ENCODE measurements at regions not wholly inside any gene's neighbourhood (a gene's known extent, or its start where the extent isn't known, plus 50 kb on each side); places are given as distances from the start of the nearest gene placed in this dataset.

GRCh38 chr12:84738481-84738972 lies 174.1 kb downstream of the SLC6A15 start:
- DNase-seq (ENCODE audit: low spot score, unreplicated experiment) = no peak
- no peaks in the 10 kb centered on the region for H3K4me1 Mint-ChIP-seq (ENCODE audit: low read depth)
- no peak overlapping the region for H3K27ac Mint-ChIP-seq
- no peaks in the 10 kb centered on the region for H3K9me3 Mint-ChIP-seq (ENCODE audit: low read depth)
- H3K27me3 Mint-ChIP-seq = no peaks in the 10 kb centered on the region
- H3K4me3 Mint-ChIP-seq (ENCODE audit: low read depth) = no peak overlapping the region
- H3K36me3 Mint-ChIP-seq (ENCODE audit: insufficient read depth) = no peaks in the 10 kb centered on the region
- TF ChIP-seq CTCF (IDR thresholded peaks at IDR 0.05; ENCODE audit: unreplicated experiment) = no peak

- no peak for TF ChIP-seq CTCF (IDR thresholded peaks at IDR 0.05; ENCODE audit: unreplicated experiment)
- H3K36me3 Mint-ChIP-seq (ENCODE audit: insufficient read depth) = no peaks in the 10 kb centered on the region
- H3K27ac Mint-ChIP-seq = no peak overlapping the region
- no peaks in the 10 kb centered on the region for H3K9me3 Mint-ChIP-seq (ENCODE audit: low read depth)
- DNase-seq (ENCODE audit: low spot score, unreplicated experiment) = no peak
- no peak overlapping the region for H3K4me3 Mint-ChIP-seq (ENCODE audit: low read depth)
- H3K4me1 Mint-ChIP-seq (ENCODE audit: low read depth) = peaks cover 3% of the 10 kb centered on the region
- H3K27me3 Mint-ChIP-seq = no peaks in the 10 kb centered on the region
Measured at GRCh38 chr12:84732828-84733340, 179.7 kb downstream of the SLC6A15 start.

- Mint-ChIP-seq H3K27me3 (no peaks in the 10 kb centered on the region), H3K4me3 (ENCODE audit: low read depth) (no peak overlapping the region), H3K36me3 (ENCODE audit: insufficient read depth) (no peaks in the 10 kb centered on the region), H3K4me1 (ENCODE audit: low read depth) (peaks cover 3% of the 10 kb centered on the region), H3K27ac (no peak overlapping the region), H3K9me3 (ENCODE audit: low read depth) (no peaks in the 10 kb centered on the region)
- TF ChIP-seq CTCF (IDR thresholded peaks at IDR 0.05; ENCODE audit: unreplicated experiment) = no peak
- DNase-seq (ENCODE audit: low spot score, unreplicated experiment) = no peak
Measured at GRCh38 chr12:84730561-84731162, 181.9 kb downstream of the SLC6A15 start.

- Mint-ChIP-seq H3K36me3 (ENCODE audit: insufficient read depth) (no peaks in the 10 kb centered on the region), H3K27ac (no peak overlapping the region), H3K4me1 (ENCODE audit: low read depth) (peaks cover 3% of the 10 kb centered on the region), H3K9me3 (ENCODE audit: low read depth) (no peaks in the 10 kb centered on the region), H3K27me3 (no peaks in the 10 kb centered on the region), H3K4me3 (ENCODE audit: low read depth) (no peak overlapping the region)
- no peak for TF ChIP-seq CTCF (IDR thresholded peaks at IDR 0.05; ENCODE audit: unreplicated experiment)
- DNase-seq (ENCODE audit: low spot score, unreplicated experiment) = no peak
Measured at GRCh38 chr12:84727961-84728360, 184.6 kb downstream of the SLC6A15 start.

- Mint-ChIP-seq H3K4me1 (ENCODE audit: low read depth) (peaks cover 3% of the 10 kb centered on the region), H3K27me3 (no peaks in the 10 kb centered on the region), H3K36me3 (ENCODE audit: insufficient read depth) (no peaks in the 10 kb centered on the region), H3K9me3 (ENCODE audit: low read depth) (no peaks in the 10 kb centered on the region), H3K27ac (no peak overlapping the region), H3K4me3 (ENCODE audit: low read depth) (no peak overlapping the region)
- DNase-seq (ENCODE audit: low spot score, unreplicated experiment) = no peak
- no peak for TF ChIP-seq CTCF (IDR thresholded peaks at IDR 0.05; ENCODE audit: unreplicated experiment)
Measured at GRCh38 chr12:84726780-84727179, 185.8 kb downstream of the SLC6A15 start.

All from progenitor cell of endocrine pancreas (in vitro differentiated cells).